H9 (cell line): ENCODE measurements at regions not wholly inside any gene's neighbourhood (a gene's known extent, or its start where the extent isn't known, plus 50 kb on each side); places are given as distances from the start of the nearest gene placed in this dataset.

ENCODE experiments used
- DNase-seq: peaks from one replicate; pipeline ENCODE4 v3.0.0-alpha.2; 2017
- H2AFZ ChIP-seq: one replicate; pipeline ENCODE4 v1.6.1; 2013; ENCODE audit warnings: mild to moderate bottlenecking, low read length, control low read depth, moderate library complexity
- H2AK5ac ChIP-seq: 2 replicates; pipeline ENCODE4 v1.6.1; 2013; ENCODE audit warnings: low read length, control low read depth, mixed read lengths; ENCODE audit not compliant: insufficient read length
- H2BK120ac ChIP-seq: one replicate; pipeline ENCODE4 v1.6.1; 2013; ENCODE audit warnings: low read depth, mild to moderate bottlenecking, low read length, control low read depth, inconsistent platforms; ENCODE audit not compliant: poor library complexity, severe bottlenecking
- H2BK12ac ChIP-seq: 2 replicates; pipeline ENCODE4 v1.6.1; 2013; ENCODE audit warnings: low read length, control low read depth, mixed read lengths, low read depth; ENCODE audit not compliant: insufficient read length
- H2BK15ac ChIP-seq: 2 replicates; pipeline ENCODE4 v1.6.1; 2013; ENCODE audit warnings: low read depth, low read length, control low read depth
- H2BK20ac ChIP-seq: one replicate; pipeline ENCODE4 v1.6.1; 2013; ENCODE audit warnings: low read depth, mild to moderate bottlenecking, low read length, control low read depth, inconsistent platforms; ENCODE audit not compliant: poor library complexity, severe bottlenecking
- H2BK5ac ChIP-seq: 2 replicates; pipeline ENCODE4 v1.6.1; 2013; ENCODE audit warnings: low read length, control low read depth, mixed read lengths; ENCODE audit not compliant: insufficient read length
- H3K14ac ChIP-seq: 2 replicates; pipeline ENCODE4 v1.6.1; 2013; ENCODE audit warnings: low read length, control low read depth; ENCODE audit not compliant: insufficient read depth
- H3K18ac ChIP-seq: 2 replicates; pipeline ENCODE4 v1.6.1; 2013; ENCODE audit warnings: low read depth, mild to moderate bottlenecking, mixed read lengths, low read length, control low read depth; ENCODE audit not compliant: insufficient read length
- H3K23ac ChIP-seq: 2 replicates; pipeline ENCODE4 v1.6.1; 2013; ENCODE audit warnings: low read length, control low read depth, mixed read lengths, low read depth; ENCODE audit not compliant: insufficient read length
- H3K23me2 ChIP-seq: 2 replicates; pipeline ENCODE4 v1.6.1; 2013; ENCODE audit warnings: low read depth, mild to moderate bottlenecking, mixed read lengths, low read length, control low read depth; ENCODE audit not compliant: insufficient read length, poor library complexity, severe bottlenecking
- H3K27ac ChIP-seq: 2 replicates; pipeline ENCODE4 v1.5.1; 2013; ENCODE audit warnings: low read length, control low read depth, mixed read lengths, low read depth; ENCODE audit not compliant: insufficient read length
- H3K27me3 ChIP-seq: 2 replicates; pipeline ENCODE4 v1.6.1; 2013; ENCODE audit warnings: low read length, control low read depth, inconsistent platforms; ENCODE audit not compliant: insufficient read depth
- H3K4ac ChIP-seq: 2 replicates; pipeline ENCODE4 v1.6.1; 2013; ENCODE audit warnings: low read depth, mild to moderate bottlenecking, control low read depth, inconsistent platforms, low read length, moderate library complexity
- H3K4me1 ChIP-seq: 2 replicates; pipeline ENCODE4 v1.6.1; 2013; ENCODE audit warnings: low read length, control low read depth, inconsistent platforms; ENCODE audit not compliant: insufficient read depth
- H3K4me2 ChIP-seq: 2 replicates; pipeline ENCODE4 v1.6.1; 2013; ENCODE audit warnings: low read length, control low read depth, mixed read lengths; ENCODE audit not compliant: insufficient read length, insufficient read depth
- H3K56ac ChIP-seq: 2 replicates; pipeline ENCODE4 v1.6.1; 2013; ENCODE audit warnings: low read depth, mild to moderate bottlenecking, mixed read lengths, low read length, control low read depth; ENCODE audit not compliant: insufficient read length
- H3K79me1 ChIP-seq: 2 replicates; pipeline ENCODE4 v1.6.1; 2013; ENCODE audit warnings: low read depth, mild to moderate bottlenecking, moderate library complexity, low read length, control low read depth, inconsistent platforms; ENCODE audit not compliant: insufficient read depth, poor library complexity, severe bottlenecking
- H3K79me2 ChIP-seq: 2 replicates; pipeline ENCODE4 v1.6.1; 2013; ENCODE audit warnings: low read length, control low read depth, inconsistent platforms; ENCODE audit not compliant: insufficient read depth
- H3K9ac ChIP-seq: 2 replicates; pipeline ENCODE4 v1.6.1; 2013; ENCODE audit warnings: low read length, control low read depth, mixed read lengths; ENCODE audit not compliant: insufficient read length; ENCODE audit errors: extremely low read depth
- H3K9me3 ChIP-seq: one replicate; pipeline ENCODE4 v1.6.1; 2013; ENCODE audit warnings: low read depth, low read length, inconsistent platforms; ENCODE audit not compliant: control insufficient read depth
- H3T11ph ChIP-seq: one replicate; pipeline ENCODE4 v1.6.1; 2013; ENCODE audit warnings: mild to moderate bottlenecking, low read length, control low read depth, inconsistent platforms
- H4K20me1 ChIP-seq: one replicate; pipeline ENCODE4 v1.6.1; 2013; ENCODE audit not compliant: control insufficient read depth, insufficient read length, insufficient read depth
- H4K5ac ChIP-seq: 2 replicates; pipeline ENCODE4 v1.6.1; 2013; ENCODE audit warnings: low read depth, mild to moderate bottlenecking, mixed read lengths, low read length, control low read depth; ENCODE audit not compliant: insufficient read length
- H4K8ac ChIP-seq: replicated peaks from 2 replicates; pipeline ENCODE4 v1.6.1; 2013; ENCODE audit warnings: low read length, control low read depth, mixed read lengths, low read depth; ENCODE audit not compliant: insufficient read length
- H4K91ac ChIP-seq: 2 replicates; pipeline ENCODE4 v1.6.1; 2013; ENCODE audit warnings: low read depth, mild to moderate bottlenecking, moderate library complexity, mixed read lengths, low read length, control low read depth; ENCODE audit not compliant: insufficient read length
- H3K27ac Mint-ChIP-seq, 3 experiments: 2 replicates in 2 of 3; 3 replicates in 1 of 3; pipeline ENCODE4 v1.8.0; 2020 to 2021; ENCODE audit warnings: mixed read lengths in 3 of 3, mild to moderate bottlenecking in 1 of 3, moderate library complexity in 1 of 3
- H3K27me3 Mint-ChIP-seq: 2 replicates; pipeline ENCODE4 v1.8.0; 2021; ENCODE audit warnings: low read depth, mild to moderate bottlenecking, moderate library complexity, mixed read lengths
- H3K36me3 Mint-ChIP-seq, 3 experiments: 2 replicates in 2 of 3; 3 replicates in 1 of 3; pipeline ENCODE4 v1.8.0; 2020 to 2021; ENCODE audit warnings: low read depth in 3 of 3, mixed read lengths in 3 of 3; ENCODE audit not compliant: insufficient read depth in 1 of 3
- H3K4me1 Mint-ChIP-seq, 2 experiments: 2 replicates each; pipeline ENCODE4 v1.8.0; 2020; ENCODE audit warnings: mixed read lengths in 2 of 2
- H3K4me3 Mint-ChIP-seq, 2 experiments: 2 replicates in 1 of 2; 3 replicates in 1 of 2; pipeline ENCODE4 v1.8.0; 2020 to 2021; ENCODE audit warnings: mild to moderate bottlenecking in 2 of 2, mixed read lengths in 2 of 2, moderate library complexity in 1 of 2
- H3K9me3 Mint-ChIP-seq, 2 experiments: 2 replicates in 1 of 2; 3 replicates in 1 of 2; pipeline ENCODE4 v1.8.0; 2020; ENCODE audit warnings: mild to moderate bottlenecking in 2 of 2, mixed read lengths in 2 of 2, moderate library complexity in 1 of 2
- CTCF ChIP-seq: fragments of 200-600 bp; sonication (generic); conservative IDR thresholded peaks from 3 replicates; pipeline ENCODE4 v1.8.0; 2021; ENCODE audit warnings: antibody characterized with exemption, mild to moderate bottlenecking
- WGBS: extraction: QIAGEN DNeasy Blood & Tissue Kit; methylation state at CpG from one replicate; pipeline ENCODE4 v1.1.7; 2013; ENCODE audit warnings: missing lambda C conversion rate, low lambda C conversion rate, mixed read lengths; ENCODE audit not compliant: insufficient read length; ENCODE audit errors: extremely low coverage; 5-methylcytosine and 5-hydroxymethylcytosine counted together

- H4K8ac ChIP-seq: no peak overlapping the region
- H2BK15ac ChIP-seq: no peak overlapping the region
- no peaks in the 10 kb centered on the region for H3K23me2 ChIP-seq
- H2BK20ac ChIP-seq: no peak overlapping the region
- no peaks in the 10 kb centered on the region for H4K20me1 ChIP-seq
- DNase-seq: no peak
- H3K27me3 ChIP-seq: no peaks in the 10 kb centered on the region
- Mint-ChIP-seq H3K4me1 (peaks cover 9 to 10% of the 10 kb centered on the region in 2 experiments), H3K27me3 (no peaks in the 10 kb centered on the region), H3K4me3 (no peak overlapping the region), H3K27ac (no peak overlapping the region), H3K36me3 (peaks cover 0 to 2% (median 0%) of the 10 kb centered on the region in 3 experiments; a peak in 2 of 7 replicates), H3K9me3 (peaks cover 4 to 8% of the 10 kb centered on the region in 2 experiments; a peak in 4 of 5 replicates)
- no peak overlapping the region for H3K18ac ChIP-seq
- no CpG with 5 or more reads among the region's 13 CpGs for WGBS
- no peak overlapping the region for H3K23ac ChIP-seq
- H3K79me1 ChIP-seq: no peaks in the 10 kb centered on the region
- no peak overlapping the region for H3K14ac ChIP-seq
- no peak overlapping the region for H2AFZ ChIP-seq
- no peaks in the 10 kb centered on the region for H3K79me2 ChIP-seq
- no peaks in the 10 kb centered on the region for H3K9me3 ChIP-seq
- no peak overlapping the region for H2BK120ac ChIP-seq
- H3T11ph ChIP-seq: no peak overlapping the region
- no peak overlapping the region for H2BK12ac ChIP-seq
- no peak overlapping the region for H3K56ac ChIP-seq
- no peak overlapping the region for H3K27ac ChIP-seq
- H4K91ac ChIP-seq: no peak overlapping the region
- no peak for TF ChIP-seq CTCF
- H3K9ac ChIP-seq: no peak overlapping the region
- H4K5ac ChIP-seq: no peak overlapping the region
- no peak overlapping the region for H3K4me2 ChIP-seq
- H2AK5ac ChIP-seq: no peak overlapping the region
- H3K4me1 ChIP-seq: no peaks in the 10 kb centered on the region
- no peak overlapping the region for H3K4ac ChIP-seq
- H2BK5ac ChIP-seq: no peak overlapping the region
Observed at GRCh38 chr1:4140241-4140640, 240.2 kb upstream of the C1orf174 start.
